GM19397 (cell line): ENCODE measurements at regions not wholly inside any gene's neighbourhood (a gene's known extent, or its start where the extent isn't known, plus 50 kb on each side); places are given as distances from the start of the nearest gene placed in this dataset.

Source experiments
- ATAC-seq: cut with Tn5 transposase; IDR thresholded peaks from one replicate; pipeline ENCODE4 v1.9.1; 2021; ENCODE audit warnings: mild to moderate bottlenecking, moderate library complexity; ENCODE audit not compliant: unreplicated experiment

DNA sequence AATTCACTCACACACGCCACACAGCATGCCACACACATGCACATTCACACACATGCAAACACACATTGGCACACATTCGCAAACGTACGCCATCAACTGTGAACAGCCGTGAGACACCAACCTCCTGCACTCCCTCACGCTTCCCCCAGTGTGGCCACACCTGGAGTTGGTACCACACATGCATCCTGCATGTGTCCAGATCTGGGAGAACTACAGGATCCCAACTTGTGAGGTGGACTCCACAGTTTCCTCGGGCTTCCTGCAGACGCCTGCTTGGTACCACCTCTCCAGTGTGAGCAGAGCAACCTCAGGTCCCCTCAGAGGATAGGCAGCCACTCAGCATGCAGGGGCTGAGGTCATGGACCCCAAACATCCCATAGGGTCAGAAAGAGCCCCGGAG, 239.0 kb downstream of the EIPR1 start:
- no peak for ATAC-seq

DNA sequence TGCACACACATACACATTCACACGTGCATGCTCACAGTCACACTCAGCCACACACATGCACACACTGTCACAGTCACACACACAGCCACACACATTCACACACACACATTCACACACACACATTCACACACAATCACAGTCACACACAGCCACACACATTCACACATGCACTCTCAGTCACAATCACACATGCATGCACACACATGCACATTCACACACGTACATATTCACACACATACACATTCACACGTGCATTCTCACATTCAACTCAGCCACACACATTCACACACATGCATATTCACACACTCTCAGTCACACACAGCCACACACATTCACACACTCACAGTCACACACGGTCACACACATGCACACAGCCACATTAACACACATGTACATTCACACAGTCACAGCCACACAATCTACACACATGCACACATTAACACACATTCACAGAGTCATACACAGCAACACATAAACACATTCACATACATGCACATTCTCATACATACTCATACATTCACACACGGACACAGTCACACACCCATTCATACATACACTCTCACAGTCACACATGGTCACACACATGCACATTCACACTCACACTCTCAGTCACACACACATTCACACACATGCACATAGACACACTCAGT, 239.8 kb downstream of the EIPR1 start:
- no peak for ATAC-seq

DNA sequence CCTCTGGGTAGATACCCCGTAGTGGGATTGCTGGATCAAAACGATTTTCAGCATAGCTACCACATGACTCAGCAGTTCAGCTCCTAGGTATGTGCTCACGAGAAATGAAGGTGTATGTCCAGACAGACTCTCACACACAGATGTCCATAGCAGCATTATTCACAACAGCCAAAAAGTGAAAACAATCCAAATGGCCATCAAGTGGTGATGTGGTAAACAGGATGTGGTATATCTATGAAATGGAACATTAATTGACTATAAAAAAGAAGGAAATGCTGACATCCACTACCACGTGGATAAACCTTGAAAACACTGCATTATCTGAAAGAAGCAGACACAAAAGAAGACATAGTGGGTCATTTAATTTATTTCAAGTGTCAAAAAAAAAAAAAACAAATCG, 241.9 kb downstream of the EIPR1 start:
- ATAC-seq, result no peak

DNA sequence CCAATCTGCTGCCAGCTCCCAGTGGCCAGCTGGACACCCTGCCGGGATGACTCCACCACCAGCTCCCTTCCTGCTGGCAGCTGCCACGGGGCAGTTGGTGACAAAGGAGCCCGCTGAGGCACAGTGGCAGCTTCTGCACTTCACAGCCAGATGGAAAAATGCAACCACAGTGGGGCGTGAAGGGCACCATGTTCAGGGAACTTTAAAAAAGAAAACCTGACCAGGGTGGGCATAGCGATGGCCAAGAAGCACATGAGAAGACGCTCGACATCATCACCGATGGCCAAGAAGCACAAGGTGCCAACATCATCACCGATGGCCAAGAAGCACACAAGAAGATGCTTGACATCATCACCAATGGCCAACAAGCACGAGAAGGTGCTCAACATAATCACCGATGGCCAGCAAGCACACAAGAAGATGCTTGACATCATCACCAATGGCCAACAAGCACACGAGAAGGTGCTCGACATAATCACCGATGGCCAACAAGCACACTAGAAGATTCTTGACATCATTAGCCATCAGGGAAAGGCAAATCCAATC, 243.5 kb downstream of the EIPR1 start:
- ATAC-seq, result no peak

DNA sequence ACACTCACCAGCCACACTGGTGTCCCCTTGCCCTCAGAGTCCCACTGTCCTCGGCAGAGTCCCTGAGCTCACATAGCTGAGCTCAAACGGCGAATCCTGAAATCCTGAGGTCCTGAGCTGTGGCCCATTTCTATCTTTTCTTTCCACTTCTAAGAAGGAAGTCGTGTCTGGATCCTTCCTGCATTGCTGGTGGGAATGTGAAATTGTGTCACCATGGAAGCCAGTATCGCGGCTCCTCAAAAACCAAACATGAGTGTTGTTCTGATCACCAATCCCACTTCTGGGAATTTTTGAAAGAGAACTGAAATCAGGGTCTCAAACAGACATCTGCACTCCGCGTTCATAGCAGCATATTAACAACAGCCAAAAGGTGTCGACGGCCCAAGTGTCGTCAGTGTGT, 244.7 kb downstream of the EIPR1 start:
- no peak for ATAC-seq

DNA sequence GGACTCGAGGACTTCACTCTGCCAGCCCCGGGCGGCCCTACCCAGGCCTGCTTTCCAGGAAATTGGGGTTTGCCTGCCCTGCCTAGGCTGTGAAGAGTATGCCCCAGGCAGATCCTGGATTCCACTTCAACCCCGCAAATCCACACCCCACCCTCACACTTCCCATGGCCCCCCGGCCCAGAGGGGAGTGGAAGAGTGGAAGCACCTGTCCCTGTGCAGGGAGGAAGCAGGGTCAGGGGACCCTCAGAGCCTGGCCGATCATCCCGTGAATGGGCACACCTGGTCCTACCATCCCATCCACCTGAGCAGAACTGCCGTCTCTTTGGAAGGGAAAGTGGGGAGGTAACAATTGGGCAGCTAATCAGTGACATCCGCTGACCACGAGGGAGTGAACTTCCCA, 245.2 kb downstream of the EIPR1 start:
- no peak for ATAC-seq

DNA sequence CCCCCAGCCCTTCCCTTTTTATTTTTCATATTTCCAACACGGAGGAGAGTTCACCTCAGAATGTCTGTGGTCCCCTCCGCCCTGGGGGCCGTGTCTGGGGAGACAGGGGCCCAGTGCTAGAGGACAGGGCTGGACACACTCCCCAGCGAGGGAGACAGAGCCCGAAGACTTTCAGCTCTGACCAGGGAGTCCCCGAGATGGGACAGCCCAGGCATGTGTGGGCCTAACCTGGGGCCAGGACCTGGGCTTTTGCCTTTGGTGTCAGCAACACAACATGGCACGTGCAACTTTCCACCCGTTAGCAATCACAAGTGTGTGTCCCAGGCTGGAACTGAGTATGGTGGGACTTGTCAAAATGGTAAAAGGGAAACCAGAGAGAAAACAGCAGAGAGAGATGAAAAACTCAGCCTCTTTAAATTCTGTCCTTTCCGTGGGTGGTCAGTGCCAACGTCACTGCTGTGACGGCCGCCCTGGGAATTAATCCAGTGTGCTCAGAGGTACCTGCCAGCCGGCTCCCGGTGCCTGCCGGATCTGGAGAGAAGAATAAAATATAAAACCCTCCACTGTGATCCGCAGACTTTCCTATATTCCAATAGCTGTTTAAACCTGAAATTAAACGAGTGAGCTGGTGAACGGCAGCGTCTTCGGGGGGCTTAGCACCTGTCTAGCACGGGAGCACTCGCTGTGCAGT, 245.8 kb downstream of the EIPR1 start:
- no peak for ATAC-seq

DNA sequence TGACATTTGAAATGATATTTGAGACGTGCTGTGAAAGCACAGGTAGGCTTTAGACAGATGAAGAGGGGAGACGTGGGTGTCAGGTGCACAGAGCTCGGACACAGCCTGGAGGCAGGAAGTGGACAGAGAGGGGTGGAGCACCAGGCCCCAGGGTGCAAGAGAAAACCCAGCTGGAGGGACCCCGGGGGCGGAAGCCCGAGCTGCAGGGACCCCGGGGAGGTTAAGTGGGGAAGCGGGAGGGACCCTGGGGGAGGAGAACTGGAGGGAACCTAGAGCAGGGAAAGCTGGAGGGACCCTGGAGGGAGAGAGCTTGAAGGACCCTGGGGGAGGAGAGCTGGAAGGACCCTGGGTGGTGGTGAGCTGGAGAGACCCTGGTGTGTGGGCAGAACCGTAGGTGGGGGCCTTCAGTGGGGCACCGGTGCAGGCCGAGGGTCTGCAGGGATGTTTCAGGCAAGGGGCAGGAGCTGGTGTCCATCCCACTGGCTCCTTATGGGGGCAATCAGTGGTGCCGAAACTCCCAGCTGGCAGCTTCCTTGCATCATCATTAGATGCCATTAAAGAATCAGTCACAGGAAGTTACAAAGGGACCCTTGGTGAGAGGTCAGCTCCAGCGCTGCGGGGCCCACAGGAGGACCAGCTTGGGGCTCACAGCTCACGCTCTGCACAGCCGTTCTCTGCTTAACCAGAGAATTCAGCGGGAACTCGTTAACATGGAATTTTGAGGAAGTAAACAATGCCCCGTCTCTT, 246.6 kb downstream of the EIPR1 start:
- ATAC-seq, result no peak

DNA sequence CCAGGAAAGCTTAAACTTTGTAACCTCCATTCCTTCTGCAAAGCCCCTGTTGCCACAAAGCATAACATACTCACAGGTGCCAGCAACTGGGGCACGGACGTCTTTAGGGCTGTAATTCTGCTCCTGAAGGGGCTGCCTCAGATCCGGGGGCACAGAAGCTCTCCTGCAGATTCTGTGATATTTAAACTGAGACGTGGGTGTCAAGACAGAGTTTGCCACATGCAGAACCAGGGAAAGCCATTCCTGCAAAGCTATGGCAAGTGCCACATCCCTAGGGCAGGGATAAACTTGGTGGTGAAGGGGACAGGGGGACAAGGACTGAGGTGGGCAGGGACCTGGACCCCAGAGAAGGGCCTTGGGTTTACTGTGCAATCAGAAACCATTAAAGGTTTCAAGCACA, 247.2 kb downstream of the EIPR1 start:
- ATAC-seq, result no peak

DNA sequence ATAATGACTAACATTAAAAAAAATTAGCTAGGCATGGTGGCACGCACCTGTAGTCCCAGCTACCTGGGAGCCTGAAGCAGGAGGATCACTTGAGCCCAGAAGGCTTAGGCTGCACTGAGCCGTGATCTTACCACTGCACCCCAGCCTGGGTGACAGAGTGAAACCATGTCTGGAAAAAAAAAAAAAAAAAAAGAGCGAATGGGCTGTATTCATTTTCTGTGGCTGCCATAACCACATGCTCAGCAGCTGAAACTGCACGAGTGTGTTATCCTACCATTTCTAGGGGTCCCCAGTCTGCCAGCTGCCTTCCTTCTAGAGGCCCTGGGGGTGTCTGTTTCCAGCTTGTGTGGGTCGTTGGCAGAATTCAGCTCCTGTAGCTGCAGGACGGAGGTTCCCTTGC, 247.8 kb downstream of the EIPR1 start:
- ATAC-seq, result no peak

DNA sequence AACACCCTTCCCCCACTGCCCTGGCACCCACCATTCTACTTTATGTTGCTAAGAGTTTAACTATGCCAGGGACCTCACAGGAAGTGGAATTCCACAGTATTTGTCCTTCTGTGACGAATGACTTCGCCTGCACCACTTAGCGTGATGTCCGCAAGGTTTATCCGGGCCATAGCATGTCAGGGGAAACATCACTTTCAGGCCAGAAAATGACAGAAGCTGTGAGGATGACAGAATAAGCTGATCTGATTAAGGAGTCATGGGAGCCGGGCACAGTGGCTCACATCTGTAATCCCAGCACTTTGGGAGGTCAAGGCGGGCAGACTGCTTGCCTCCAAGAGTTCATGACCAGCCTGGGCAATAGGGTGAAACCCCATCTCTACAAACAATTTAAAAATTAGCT, 248.8 kb downstream of the EIPR1 start:
- ATAC-seq, result no peak

DNA sequence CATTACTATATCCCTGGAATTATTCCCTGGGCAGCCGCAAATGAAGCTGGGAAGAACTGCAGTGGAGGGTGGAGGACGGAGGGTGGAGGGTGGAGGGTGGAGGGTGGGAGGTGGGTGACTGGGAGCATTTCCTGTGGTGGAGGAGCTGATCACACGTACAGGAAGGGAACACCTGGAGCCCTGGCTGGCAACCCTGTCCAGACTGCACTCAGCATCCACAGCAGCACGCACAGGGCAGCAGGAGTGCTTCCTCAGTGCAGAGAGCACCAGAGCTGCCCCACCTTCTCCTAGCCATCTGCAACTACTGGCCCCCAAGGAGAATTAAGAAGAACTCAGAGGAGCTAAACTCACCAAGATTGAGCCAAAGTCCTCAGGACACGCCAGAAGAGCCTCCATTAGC, 249.9 kb downstream of the EIPR1 start:
- no peak for ATAC-seq

DNA sequence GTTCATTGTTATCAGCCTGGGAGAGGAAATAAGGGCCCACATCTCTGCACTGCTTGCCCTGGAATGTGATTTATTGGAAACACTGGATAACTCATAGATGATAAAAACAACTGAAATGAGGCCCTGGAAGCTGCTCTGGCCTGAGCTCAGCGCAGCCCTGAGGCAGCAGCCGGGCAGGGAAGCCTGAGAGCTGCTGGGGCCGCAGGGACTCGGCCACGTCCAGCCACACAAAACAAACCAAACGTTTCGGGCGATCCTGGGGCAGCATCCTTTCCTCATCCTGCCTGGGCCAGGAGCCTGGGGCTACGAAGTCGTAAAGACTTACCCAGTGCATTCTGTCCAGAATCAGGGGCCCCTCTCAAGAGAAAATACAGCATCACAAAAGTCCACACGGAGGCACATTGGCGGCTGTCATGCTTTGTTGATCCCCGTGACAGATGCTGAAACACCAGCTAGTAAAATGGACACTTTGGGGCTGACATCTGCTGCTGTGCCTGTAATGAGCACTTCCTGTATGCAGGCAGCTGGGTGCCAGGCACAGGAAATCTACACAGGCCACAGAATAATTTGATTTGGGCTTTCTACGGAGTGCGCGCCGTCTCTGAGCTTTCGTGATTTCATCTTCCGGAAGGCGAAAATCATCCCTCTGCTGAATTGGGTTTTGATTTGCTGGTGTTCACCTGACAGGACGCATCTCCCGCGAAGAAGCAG, 250.6 kb downstream of the EIPR1 start:
- ATAC-seq, result peak; percentile 70

DNA sequence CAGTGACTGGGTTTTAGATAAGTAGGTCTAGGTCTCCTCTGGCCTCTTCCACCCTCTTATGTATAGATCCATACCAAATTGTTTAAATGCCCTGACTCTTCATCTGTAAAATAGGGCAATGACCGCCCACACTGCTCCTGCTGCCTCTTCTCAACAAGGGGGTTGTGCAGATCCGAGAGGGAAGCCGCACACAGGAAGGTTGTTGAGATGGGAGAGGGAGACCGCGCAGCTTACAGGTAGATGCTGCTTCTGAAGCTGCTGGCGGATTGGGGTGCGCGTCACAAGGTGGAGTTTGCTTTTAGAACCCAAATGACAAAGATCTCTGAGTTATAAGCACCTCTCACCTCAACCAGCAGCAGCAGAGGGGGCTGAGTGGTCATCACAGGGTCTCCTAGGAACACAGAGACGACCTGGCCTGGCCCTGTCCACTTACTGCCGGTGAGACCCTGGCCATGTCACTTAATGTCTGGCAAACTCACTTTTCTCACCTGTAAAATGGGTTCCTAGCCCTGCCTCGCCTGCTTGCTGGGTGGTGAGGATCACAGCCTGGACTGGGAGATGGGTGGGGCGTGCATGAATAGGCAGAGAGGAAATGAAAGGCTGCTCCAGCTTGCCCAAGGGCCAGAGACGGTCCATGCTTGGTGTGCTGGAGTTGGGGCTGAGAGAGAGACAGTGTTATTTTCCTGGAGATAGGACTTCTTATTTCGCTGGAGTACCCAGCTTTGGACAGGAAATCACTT, 251.3 kb downstream of the EIPR1 start:
- no peak for ATAC-seq

DNA sequence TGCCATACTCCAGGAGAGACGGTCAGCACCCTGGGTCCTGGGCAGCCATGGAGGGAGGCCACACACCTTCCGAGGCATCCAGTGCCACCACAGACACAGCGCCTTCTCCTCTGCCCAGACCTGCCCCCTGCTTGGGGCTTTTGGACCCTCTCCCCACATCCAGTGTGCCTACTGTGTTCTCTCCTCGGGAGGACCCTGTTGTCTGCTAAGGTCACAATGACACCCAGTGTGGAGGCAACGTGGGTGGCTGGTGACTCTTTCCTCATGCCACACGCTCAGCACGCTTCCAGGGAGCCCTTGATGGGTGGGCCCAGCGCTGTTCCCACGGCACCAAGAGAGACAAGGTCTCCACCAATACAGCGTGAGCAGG, 251.9 kb downstream of the EIPR1 start:
- no peak for ATAC-seq

DNA sequence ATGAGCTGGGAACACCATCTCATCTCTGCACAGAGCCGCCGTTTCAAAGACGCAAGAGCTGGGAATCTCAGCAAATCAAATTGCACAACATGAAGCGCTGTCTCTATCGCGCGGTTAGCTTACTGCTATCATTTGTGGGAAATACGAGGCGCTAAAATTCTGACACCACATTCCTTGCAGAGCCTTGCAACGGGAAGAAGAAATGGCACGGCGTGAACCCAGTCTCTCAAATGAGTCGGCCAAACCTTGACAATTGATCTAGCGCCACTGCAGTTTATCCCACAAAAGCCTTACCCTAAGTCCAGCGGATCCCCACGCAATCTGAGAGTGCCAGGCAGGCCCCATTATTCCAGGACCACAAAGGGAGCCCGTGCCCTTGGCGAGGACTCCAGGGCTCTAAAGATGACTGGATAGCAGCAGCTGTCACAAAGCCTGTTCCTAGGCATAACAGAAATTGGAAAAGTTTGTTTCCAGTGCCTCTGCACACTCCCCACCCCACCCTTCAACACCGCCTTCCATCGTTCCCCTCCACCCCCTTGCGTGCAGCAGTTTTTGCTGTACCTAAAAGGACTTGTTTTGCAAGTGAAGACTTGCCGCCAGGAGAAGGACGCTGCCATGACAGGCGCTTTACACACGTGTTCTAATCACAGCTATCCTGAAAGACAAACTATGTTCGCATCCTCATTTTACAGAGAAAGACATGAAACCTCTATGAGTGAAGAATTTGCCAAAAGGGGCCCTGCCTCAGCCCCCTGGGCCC, 252.4 kb downstream of the EIPR1 start:
- no peak for ATAC-seq

DNA sequence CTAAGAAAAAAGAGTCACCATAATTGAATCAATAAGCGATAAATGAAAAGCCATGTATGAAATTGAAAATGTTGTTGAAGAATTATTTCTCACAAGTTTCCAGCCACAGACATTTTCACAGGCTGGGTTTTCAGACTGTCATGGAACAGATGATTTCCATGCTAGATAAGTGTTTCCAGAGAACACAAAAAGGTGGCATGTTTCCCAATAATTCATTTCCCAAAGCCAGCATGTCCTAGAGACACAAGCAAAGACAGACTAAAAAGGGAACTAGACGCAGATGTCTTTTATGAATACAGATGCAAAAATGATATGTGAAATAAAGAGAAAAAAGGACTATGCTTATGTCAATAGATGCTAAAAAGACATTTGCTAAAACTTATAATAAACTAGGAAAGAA, 255.1 kb downstream of the EIPR1 start:
- no peak for ATAC-seq

DNA sequence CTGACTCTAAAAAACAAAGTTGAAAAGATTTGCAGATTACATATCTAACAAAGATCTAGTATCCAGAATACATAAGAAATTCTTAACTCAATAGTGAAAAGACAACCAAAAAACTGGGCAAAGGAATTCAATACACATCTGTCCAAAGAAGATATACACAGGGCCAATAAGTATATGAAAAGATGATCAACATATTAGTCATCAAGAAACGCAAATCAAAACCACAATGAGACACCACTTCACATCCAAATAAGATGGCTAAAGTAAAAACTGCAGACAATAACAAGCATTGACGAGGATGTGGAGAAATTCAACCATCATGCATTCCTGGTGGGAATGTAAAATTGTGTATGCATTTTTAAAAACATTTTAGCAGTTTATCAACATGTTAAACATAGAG, 256.0 kb downstream of the EIPR1 start:
- ATAC-seq, result no peak

DNA sequence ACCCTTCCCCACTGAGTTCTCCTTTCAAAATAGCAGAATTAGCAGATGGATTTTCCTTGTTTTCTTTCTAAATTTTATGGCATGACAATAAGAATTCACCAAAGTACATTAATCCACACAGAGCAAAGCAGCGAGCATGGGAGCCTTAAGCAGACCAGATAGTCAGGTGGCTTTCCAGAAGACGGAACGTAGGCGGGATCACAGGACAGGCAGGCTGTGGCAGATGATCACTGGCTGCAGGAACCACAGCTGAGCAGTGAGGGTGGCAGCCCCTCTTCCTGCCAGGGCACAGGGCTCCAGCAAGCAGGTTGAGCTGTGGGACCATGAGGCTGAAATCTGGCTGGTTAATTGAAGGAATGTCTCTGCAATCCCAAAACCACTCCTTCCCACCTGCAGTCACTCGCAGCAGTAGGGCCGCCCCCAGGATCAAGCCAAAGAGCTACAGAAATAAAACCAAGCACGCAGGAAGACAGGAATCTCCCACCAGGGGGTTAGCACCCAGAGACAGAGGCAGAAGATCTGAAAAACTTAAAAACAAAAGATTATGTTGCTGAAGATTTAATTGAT, 259.9 kb downstream of the EIPR1 start:
- no peak for ATAC-seq

DNA sequence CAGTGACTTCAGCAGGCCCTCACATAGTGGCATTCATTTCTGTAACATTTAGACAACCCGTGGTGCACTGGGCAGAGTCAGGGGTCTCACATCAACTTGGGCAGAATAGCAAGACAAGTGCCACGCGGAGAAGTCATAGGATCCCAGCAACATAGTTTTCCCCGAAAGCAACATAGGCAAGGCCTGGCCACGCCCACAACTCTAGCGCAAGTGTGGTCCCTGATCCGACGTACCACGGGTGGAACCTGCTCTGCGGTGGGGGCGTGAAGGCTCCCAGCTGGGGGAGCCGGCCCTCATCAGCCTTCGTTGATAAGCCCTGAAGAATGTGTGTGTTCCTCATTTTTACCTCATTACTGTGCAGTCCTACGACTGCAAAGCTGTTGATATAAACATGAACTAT, 261.2 kb downstream of the EIPR1 start:
- ATAC-seq, result no peak
